GM11168 (cell line): ENCODE measurements at regions not wholly inside any gene's neighbourhood (a gene's known extent, or its start where the extent isn't known, plus 50 kb on each side); places are given as distances from the start of the nearest gene placed in this dataset.
"Not testable (repeated sequence)": the region's sequence is repeated elsewhere in the genome, so short reads cannot be mapped to it uniquely, and the experiment has no call there.

ENCODE experiments used
- in situ Hi-C: fragments of 300-500 bp; cut with MboI; formaldehyde crosslinking; loops from one replicate; pipeline ENCODE4 v1.12.0; 2022; ENCODE audit warnings: low sequenced_read_pairs; ENCODE audit not compliant: unreplicated experiment

- in situ Hi-C loops: no loop called here
Observed at GRCh38 chr1:217921126-217921904, 290.2 kb downstream of the SPATA17 start.

GRCh38 chr1:217924924-217925323, 293.8 kb downstream of the SPATA17 start:
- in situ Hi-C loops: no loop called here

- in situ Hi-C loops: no loop called here
Observed at GRCh38 chr1:217929213-217929885, 298.2 kb downstream of the SPATA17 start.

- in situ Hi-C loops: no loop called here
Observed at GRCh38 chr1:217943361-217943760, 312.2 kb downstream of the SPATA17 start.

- in situ Hi-C loops: no loop called here
Observed at GRCh38 chr1:217944550-217944949, 313.4 kb downstream of the SPATA17 start.

GRCh38 chr1:217946511-217946910, 315.4 kb downstream of the SPATA17 start:
- in situ Hi-C loops: no loop called here

GRCh38 chr1:217948741-217949140, 317.6 kb downstream of the SPATA17 start:
- in situ Hi-C loops: no loop called here

- in situ Hi-C loops: no loop called here
Observed at GRCh38 chr1:217953330-217953729, 322.2 kb downstream of the SPATA17 start.

GRCh38 chr1:217953922-217954321, 322.8 kb downstream of the SPATA17 start:
- in situ Hi-C loops: no loop called here

- in situ Hi-C loops: no loop called here
Observed at GRCh38 chr1:217955723-217956122, 324.6 kb downstream of the SPATA17 start.

GRCh38 chr1:217965156-217965786, 319.8 kb upstream of the RRP15 start:
- in situ Hi-C loops: no loop called here

- in situ Hi-C loops: no loop called here
Observed at GRCh38 chr1:217968085-217968484, 317.0 kb upstream of the RRP15 start.

- in situ Hi-C loops: no loop called here
Observed at GRCh38 chr1:217969428-217969827, 315.7 kb upstream of the RRP15 start.

GRCh38 chr1:217977943-217978342, 307.1 kb upstream of the RRP15 start:
- in situ Hi-C loops: no loop called here

GRCh38 chr1:217981430-217981829, 303.7 kb upstream of the RRP15 start:
- in situ Hi-C loops: no loop called here

GRCh38 chr1:217982331-217983050, 302.6 kb upstream of the RRP15 start:
- in situ Hi-C loops: no loop called here

- in situ Hi-C loops: no loop called here
Observed at GRCh38 chr1:217983051-217983375, 302.1 kb upstream of the RRP15 start.

GRCh38 chr1:217985641-217986040, 299.5 kb upstream of the RRP15 start:
- in situ Hi-C loops: no loop called here

GRCh38 chr1:217989510-217989909, 295.6 kb upstream of the RRP15 start:
- in situ Hi-C loops: no loop called here

- in situ Hi-C loops: no loop called here
Observed at GRCh38 chr1:217993439-217993838, 291.7 kb upstream of the RRP15 start.

GRCh38 chr1:218008296-218008695, 276.8 kb upstream of the RRP15 start:
- in situ Hi-C loops: not testable (repeated sequence)
